SK-N-SH (cell line): ENCODE measurements at regions not wholly inside any gene's neighbourhood (a gene's known extent, or its start where the extent isn't known, plus 50 kb on each side); places are given as distances from the start of the nearest gene placed in this dataset.

Experiments
- CTCF ChIA-PET: fragments of 300-600, 350-600 bp; formaldehyde crosslinking; extraction: SDS; loops from one replicate; lab custom pipeline; 2021; lab: Yijun Ruan, JAX
- POLR2A ChIA-PET: fragments of 350-600 bp; sonication (Branson Sonifier 250); formaldehyde crosslinking; extraction: SDS; loops from one replicate; lab custom pipeline; 2020; ENCODE audit warnings: antibody characterized with exemption, inconsistent platforms; lab: Yijun Ruan, JAX
- DNase-seq: peaks from one replicate; pipeline ENCODE4 v3.0.0; 2012
- H2AFZ ChIP-seq: fragments of 200-600 bp; sonication (generic); 2 replicates; pipeline ENCODE4 v1.8.1; 2016; ENCODE audit warnings: antibody characterized with exemption, mild to moderate bottlenecking, low read depth
- H3F3A ChIP-seq: fragments of 200-600 bp; sonication (generic); replicated peaks from 2 replicates; pipeline ENCODE3; 2016; ENCODE audit warnings: antibody characterized with exemption, mild to moderate bottlenecking; ENCODE audit not compliant: insufficient read depth
- H3K27ac ChIP-seq, 2 experiments: fragments of 200-500 bp in 1 of 2; fragments of 200-600 bp in 1 of 2; sonication (Bioruptor generic) in 1 of 2; sonication (generic), shearing (Covaris generic) in 1 of 2; 2 replicates each; pipeline versions ENCODE4 v1.5.1 to v1.6.1; 2014 to 2016; ENCODE audit warnings: low read depth in 2 of 2, inconsistent platforms in 1 of 2, low read length in 1 of 2, mild to moderate bottlenecking in 1 of 2, mixed read lengths in 1 of 2
- H3K27me3 ChIP-seq: fragments of 200-600 bp; sonication (generic), shearing (Covaris generic); 2 replicates; pipeline ENCODE4 v1.6.1; 2016; ENCODE audit warnings: mixed run types; ENCODE audit not compliant: insufficient read depth
- H3K36me3 ChIP-seq, 2 experiments: fragments of 200-500 bp in 1 of 2; fragments of 200-600 bp in 1 of 2; sonication (Bioruptor generic) in 1 of 2; sonication (generic) in 1 of 2; replicated peaks in 1 of 2; 2 replicates each; pipeline versions ENCODE3 to v1.5.1; 2014 to 2016; ENCODE audit warnings: low read length in 1 of 2, mild to moderate bottlenecking in 1 of 2; ENCODE audit not compliant: insufficient read depth in 2 of 2, control insufficient read depth in 1 of 2
- H3K4me1 ChIP-seq, 2 experiments: fragments of 200-500 bp in 1 of 2; fragments of 200-600 bp in 1 of 2; sonication (Bioruptor generic) in 1 of 2; sonication (generic), shearing (Covaris generic) in 1 of 2; 2 replicates each; pipeline versions ENCODE4 v1.5.1 to v1.6.1; 2014 to 2016; ENCODE audit warnings: low read depth in 1 of 2, low read length in 1 of 2, mixed run types in 1 of 2; ENCODE audit not compliant: insufficient read depth in 2 of 2, control insufficient read depth in 1 of 2
- H3K4me2 ChIP-seq: fragments of 200-600 bp; sonication (generic), shearing (Covaris generic); 2 replicates; pipeline ENCODE4 v1.6.1; 2017; ENCODE audit warnings: mixed run types
- H3K4me3 ChIP-seq, 2 experiments: fragments of 200-500 bp in 1 of 2; fragments of 200-600 bp in 1 of 2; sonication (Bioruptor generic) in 1 of 2; sonication (generic), shearing (Covaris generic) in 1 of 2; 2 replicates each; pipeline versions ENCODE4 v1.5.1 to v1.8.1; 2014 to 2016; ENCODE audit warnings: low read depth in 2 of 2, inconsistent platforms in 1 of 2, low read length in 1 of 2, mild to moderate bottlenecking in 1 of 2, mixed read lengths in 1 of 2, moderate library complexity in 1 of 2
- H3K79me2 ChIP-seq: fragments of 200-600 bp; sonication (generic); 2 replicates; pipeline ENCODE4 v1.8.1; 2017; ENCODE audit warnings: mild to moderate bottlenecking; ENCODE audit not compliant: insufficient read depth
- H3K9ac ChIP-seq: fragments of 200-600 bp; sonication (generic); 2 replicates; pipeline ENCODE4 v1.6.1; 2017; ENCODE audit warnings: mixed run types
- H3K9me2 ChIP-seq: fragments of 200-600 bp; sonication (generic); 2 replicates; pipeline ENCODE4 v1.6.1; 2017; ENCODE audit warnings: mixed run types
- H3K9me3 ChIP-seq: fragments of 200-600 bp; sonication (generic); 2 replicates; pipeline ENCODE4 v1.6.1; 2017; ENCODE audit warnings: mixed run types, mild to moderate bottlenecking, moderate library complexity
- H4K20me1 ChIP-seq: fragments of 200-600 bp; sonication (generic); 2 replicates; pipeline ENCODE4 v1.6.1; 2017; ENCODE audit warnings: mild to moderate bottlenecking, mixed run types; ENCODE audit not compliant: insufficient read depth
- CHD2 ChIP-seq: fragments of 150-350 bp; IDR thresholded peaks from 2 replicates; pipeline ENCODE4 v1.6.1; 2018; ENCODE audit warnings: low read length; ENCODE audit not compliant: partially characterized antibody
- ELF1 ChIP-seq: IDR thresholded peaks from 2 replicates; pipeline ENCODE4 v1.4.0; 2012
- EP300 ChIP-seq, 2 experiments: IDR thresholded peaks; 2 replicates each; pipeline versions ENCODE4 v1.4.0 to v1.6.1; 2012; ENCODE audit warnings: borderline replicate concordance in 1 of 2, low read depth in 1 of 2, low read length in 1 of 2
- EZH2phosphoT487 ChIP-seq: fragments of 200-600 bp; sonication (generic); IDR thresholded peaks from 2 replicates; pipeline ENCODE4 v1.6.1; 2017; ENCODE audit warnings: low read depth, mixed run types, mild to moderate bottlenecking, antibody characterized with exemption, moderate library complexity, borderline replicate concordance
- FOXJ3 ChIP-seq: sonication (generic); formaldehyde crosslinking; IDR thresholded peaks from 2 replicates; pipeline ENCODE4 v1.5.1; 2020; ENCODE audit warnings: mild to moderate bottlenecking, missing genetic modification reagents
- GATA2 ChIP-seq: sonication (generic); formaldehyde crosslinking; IDR thresholded peaks from 2 replicates; pipeline ENCODE4 v1.5.0; 2020; ENCODE audit warnings: mild to moderate bottlenecking, missing genetic modification reagents
- JUND ChIP-seq: IDR thresholded peaks from 2 replicates; pipeline ENCODE4 v1.4.0; 2012
- NFIC ChIP-seq: IDR thresholded peaks from 2 replicates; pipeline ENCODE4 v1.4.0; 2012; ENCODE audit warnings: borderline replicate concordance
- POLR2AphosphoS5 ChIP-seq: IDR thresholded peaks from 2 replicates; pipeline ENCODE4 v1.6.1; 2012; ENCODE audit warnings: low read depth, low read length
- RAD21 ChIP-seq: IDR thresholded peaks from 2 replicates; pipeline ENCODE4 v1.6.1; 2012; ENCODE audit warnings: mild to moderate bottlenecking, low read length
- RCOR1 ChIP-seq: fragments of 150-350 bp; IDR thresholded peaks from 2 replicates; pipeline ENCODE4 v1.6.1; 2017; ENCODE audit warnings: antibody characterized with exemption, low read length
- REST ChIP-seq: IDR thresholded peaks from 2 replicates; pipeline ENCODE4 v1.6.1; 2012; ENCODE audit warnings: mild to moderate bottlenecking, low read depth, low read length, moderate library complexity
- RXRA ChIP-seq: IDR thresholded peaks from 2 replicates; pipeline ENCODE4 v1.4.0; 2012; ENCODE audit warnings: low read depth, mild to moderate bottlenecking, borderline replicate concordance
- SMC3 ChIP-seq: IDR thresholded peaks from 2 replicates; pipeline ENCODE4 v1.6.1; 2012; ENCODE audit warnings: low read depth, low read length, improper control_type of control experiment
- TCF12 ChIP-seq: IDR thresholded peaks from 2 replicates; pipeline ENCODE4 v1.4.0; 2012
- TEAD4 ChIP-seq: IDR thresholded peaks from 2 replicates; pipeline ENCODE4 v1.4.0; 2012; ENCODE audit warnings: mild to moderate bottlenecking, borderline replicate concordance; ENCODE audit not compliant: insufficient read depth
- WGBS: methylation state at CpG from one replicate; pipeline ENCODE4 v1.1.6; 2017; ENCODE audit warnings: low lambda C conversion rate; 5-methylcytosine and 5-hydroxymethylcytosine counted together

GRCh38 chr4:180993244-180993836 is 1249.9 kb upstream of the TENM3 start (continued):
- TF ChIP-seq REST (no peak), NFIC (no peak), RXRA (no peak)

- POLR2A ChIA-PET = no interaction called here
- no peaks in the 10 kb centered on the region for H3K79me2 ChIP-seq
- no peak overlapping the region for H3K4me3 ChIP-seq
- no peaks in the 10 kb centered on the region for H3K27me3 ChIP-seq
- TF ChIP-seq JUND (no peak), TEAD4 (no peak), POLR2AphosphoS5 (no peak), RXRA (no peak), ELF1 (no peak), FOXJ3 (CRISPR knock-in tag) (no peak), RAD21 (no peak), TCF12 (no peak), EZH2phosphoT487 (no peak), EP300 (IDR thresholded peaks at IDR 0.05; ENCODE audit: borderline replicate concordance in 1 of 2, low read depth in 1 of 2, low read length in 1 of 2) (no peak), SMC3 (no peak)
- TF ChIP-seq, all 33 proteins: peak for 0
- Histone ChIP-seq H3K27ac (no peak overlapping the region), H3K9ac (no peak overlapping the region), H3K4me1 (peaks cover 0 to 8% of the 10 kb centered on the region in 2 experiments; a peak in 1 of 4 replicates), H3K4me2 (no peak overlapping the region), H2AFZ (no peak overlapping the region), H3K36me3 (no peaks in the 10 kb centered on the region), H3F3A (no peaks in the 10 kb centered on the region), H3K9me3 (no peaks in the 10 kb centered on the region), H4K20me1 (no peaks in the 10 kb centered on the region), H3K9me2 (no peaks in the 10 kb centered on the region)
- no peak for DNase-seq
- CTCF ChIA-PET = interaction anchor here (0.9 kb wide), 1 partner anchor 8 kb away, joined by 3 read pairs; no protein-coding TSS in a partner anchor
- 44% methylated on average over 1 of the region's 1 CpG for WGBS
These were observed 1248.5 kb upstream of the TENM3 start for GRCh38 chr4:180994722-180995121.

GRCh38 chr4:180999217-180999616 is 1244.0 kb upstream of the TENM3 start:
- TF ChIP-seq NFIC (0 out of 2 replicates have a peak, but pooled peaks have one; percentile 7), EP300 (IDR thresholded peaks at IDR 0.05; ENCODE audit: borderline replicate concordance in 1 of 2, low read depth in 1 of 2, low read length in 1 of 2) (peak in 1 of 2 experiments; percentile 68; a peak in 1 of 4 replicates), GATA2 (CRISPR knock-in tag) (peak; percentile 84), ELF1 (no peak), CHD2 (peak; percentile 62), RCOR1 (peak; percentile 53; the same call in 1 of the 2 replicates)
- ChIA-PET POLR2A (no interaction called here), CTCF (interaction anchor here (0.9 to 1.1 kb wide), 2 partner anchors 170 to 530 kb away, joined by 3 read pairs; no protein-coding TSS in a partner anchor)
- no peaks in the 10 kb centered on the region for H3F3A ChIP-seq
- no peaks in the 10 kb centered on the region for H3K9me2 ChIP-seq
- H3K79me2 ChIP-seq = no peaks in the 10 kb centered on the region
- no peak overlapping the region for H3K4me3 ChIP-seq
- H3K9ac ChIP-seq = no peak overlapping the region
- H3K27ac ChIP-seq = peak overlapping the region in 1 of 2 experiments; percentile 89; a peak in 2 of 4 replicates
- H4K20me1 ChIP-seq = no peaks in the 10 kb centered on the region
- no peak overlapping the region for H3K4me2 ChIP-seq
- peaks cover 0 to 10% of the 10 kb centered on the region in 2 experiments; a peak in 2 of 4 replicates for H3K4me1 ChIP-seq
- peak; percentile 70 for DNase-seq
- H3K9me3 ChIP-seq = no peaks in the 10 kb centered on the region
- H3K36me3 ChIP-seq = no peaks in the 10 kb centered on the region
- 1% methylated on average over 2 of the region's 2 CpGs for WGBS
- H3K27me3 ChIP-seq = no peaks in the 10 kb centered on the region
- no peak overlapping the region for H2AFZ ChIP-seq
